Neuronal stem cell (in vitro differentiated cells): ENCODE measurements at regions not wholly inside any gene's neighbourhood (a gene's known extent, or its start where the extent isn't known, plus 50 kb on each side); places are given as distances from the start of the nearest gene placed in this dataset.

Experiments
- DNase-seq: peaks from one replicate; pipeline ENCODE4 v3.0.0-alpha.2; 2013; ENCODE audit warnings: low spot score
- H2AFZ ChIP-seq: one replicate; pipeline ENCODE4 v1.6.1; 2013; ENCODE audit warnings: mild to moderate bottlenecking, low read length, inconsistent platforms
- H2AK5ac ChIP-seq: 2 replicates; pipeline ENCODE4 v1.6.1; 2013; ENCODE audit warnings: low read depth, mild to moderate bottlenecking, inconsistent platforms, low read length, moderate library complexity, mixed read lengths
- H2BK120ac ChIP-seq: 2 replicates; pipeline ENCODE4 v1.6.1; 2013; ENCODE audit warnings: low read depth, mild to moderate bottlenecking, inconsistent platforms, low read length, moderate library complexity, mixed read lengths
- H2BK12ac ChIP-seq: one replicate; pipeline ENCODE4 v1.6.1; 2013; ENCODE audit warnings: low read length, inconsistent platforms
- H2BK15ac ChIP-seq: 2 replicates; pipeline ENCODE4 v1.6.1; 2013; ENCODE audit warnings: mild to moderate bottlenecking, low read length, inconsistent platforms, mixed read lengths
- H2BK5ac ChIP-seq: one replicate; pipeline ENCODE4 v1.6.1; 2013; ENCODE audit warnings: inconsistent platforms, mild to moderate bottlenecking, low read length, moderate library complexity
- H3K14ac ChIP-seq: one replicate; pipeline ENCODE4 v1.6.1; 2013; ENCODE audit warnings: low read length, inconsistent platforms
- H3K18ac ChIP-seq: 2 replicates; pipeline ENCODE4 v1.6.1; 2013; ENCODE audit warnings: low read length, inconsistent platforms
- H3K23ac ChIP-seq: 2 replicates; pipeline ENCODE4 v1.6.1; 2013; ENCODE audit warnings: low read depth, mild to moderate bottlenecking, mixed read lengths, low read length, inconsistent platforms; ENCODE audit not compliant: poor library complexity
- H3K27ac ChIP-seq: replicated peaks from 3 replicates; pipeline ENCODE4 v1.5.1; 2013; ENCODE audit warnings: low read length, inconsistent platforms
- H3K27me3 ChIP-seq, 3 experiments: 2 replicates each; pipeline ENCODE4 v1.6.1; 2013; ENCODE audit warnings: low read length in 3 of 3, mild to moderate bottlenecking in 2 of 3, inconsistent platforms in 1 of 3, low read depth in 1 of 3, mixed read lengths in 1 of 3, moderate library complexity in 1 of 3; ENCODE audit not compliant: control insufficient read depth in 3 of 3, insufficient read depth in 3 of 3
- H3K36me3 ChIP-seq, 2 donors: replicated peaks in 1 of 2; 2 replicates each; pipeline ENCODE4 v1.6.1; 2013; ENCODE audit warnings: low read length in 2 of 2; ENCODE audit not compliant: control insufficient read depth in 2 of 2, insufficient read depth in 2 of 2
- H3K4ac ChIP-seq: 2 replicates; pipeline ENCODE4 v1.6.1; 2013; ENCODE audit warnings: inconsistent platforms, mild to moderate bottlenecking, low read length, moderate library complexity
- H3K4me1 ChIP-seq, 2 donors: 1 replicate in 1 of 2; 2 replicates in 1 of 2; pipeline ENCODE4 v1.6.1; 2013; ENCODE audit warnings: low read length in 2 of 2, low read depth in 1 of 2; ENCODE audit not compliant: control insufficient read depth in 2 of 2, insufficient read depth in 1 of 2
- H3K4me2 ChIP-seq: one replicate; pipeline ENCODE4 v1.6.1; 2013; ENCODE audit warnings: mild to moderate bottlenecking, low read length, inconsistent platforms; ENCODE audit not compliant: insufficient read depth, poor library complexity, severe bottlenecking
- H3K4me3 ChIP-seq, 2 donors: 2 replicates each; pipeline ENCODE4 v1.5.1; 2013; ENCODE audit warnings: low read length in 2 of 2, mild to moderate bottlenecking in 2 of 2, inconsistent platforms in 1 of 2, moderate library complexity in 1 of 2
- H3K79me1 ChIP-seq: one replicate; pipeline ENCODE4 v1.6.1; 2013; ENCODE audit warnings: low read depth, mild to moderate bottlenecking, inconsistent platforms, low read length, moderate library complexity
- H3K9ac ChIP-seq: one replicate; pipeline ENCODE4 v1.6.1; 2013; ENCODE audit warnings: mild to moderate bottlenecking, low read depth, low read length, inconsistent platforms; ENCODE audit not compliant: poor library complexity
- H3K9me3 ChIP-seq, 2 donors: replicated peaks in 1 of 2; 2 replicates each; pipeline versions ENCODE3 to v1.6.1; 2013; ENCODE audit warnings: low read length in 2 of 2, mild to moderate bottlenecking in 2 of 2, inconsistent platforms in 1 of 2, low read depth in 1 of 2, mixed read lengths in 1 of 2, moderate library complexity in 1 of 2; ENCODE audit not compliant: control insufficient read depth in 2 of 2, insufficient read depth in 1 of 2
- H4K8ac ChIP-seq: one replicate; pipeline ENCODE4 v1.6.1; 2013; ENCODE audit warnings: low read depth, mild to moderate bottlenecking, inconsistent platforms, low read length, moderate library complexity
- H4K91ac ChIP-seq: one replicate; pipeline ENCODE4 v1.6.1; 2013; ENCODE audit warnings: low read length, low read depth, mild to moderate bottlenecking, inconsistent platforms; ENCODE audit not compliant: poor library complexity
- WGBS, 2 donors: extraction: QIAGEN DNeasy Blood & Tissue Kit; methylation state at CpG; one replicate each; pipeline ENCODE4 v1.1.7; 2013; ENCODE audit warnings: missing lambda C conversion rate in 2 of 2, mixed read lengths in 1 of 2; ENCODE audit not compliant: insufficient read length in 2 of 2, insufficient replicate concordance in 1 of 2; ENCODE audit errors: extremely low coverage in 2 of 2; 5-methylcytosine and 5-hydroxymethylcytosine counted together

GRCh38 chr2:146984014-146984413 lies 860.8 kb upstream of the ACVR2A start:
- Histone ChIP-seq H3K27me3 (no peaks in the 10 kb centered on the region), H2AFZ (peak overlapping the region; percentile 3), H3K4ac (no peak overlapping the region), H2AK5ac (no peak overlapping the region), H3K79me1 (no peaks in the 10 kb centered on the region), H2BK15ac (no peak overlapping the region), H3K23ac (no peak overlapping the region), H3K9me3 (peaks cover 0 to 2% of the 10 kb centered on the region in 2 donors), H2BK5ac (no peak overlapping the region), H3K14ac (no peak overlapping the region), H4K91ac (no peak overlapping the region), H2BK120ac (no peak overlapping the region), H3K27ac (no peak overlapping the region), H3K4me3 (no peak overlapping the region), H4K8ac (no peak overlapping the region), H2BK12ac (no peak overlapping the region), H3K9ac (no peak overlapping the region), H3K18ac (no peak overlapping the region), H3K4me1 (peaks cover 9 to 13% of the 10 kb centered on the region in 2 donors), H3K4me2 (no peak overlapping the region), H3K36me3 (no peaks in the 10 kb centered on the region)
- no CpG with 5 or more reads among the region's 4 CpGs for WGBS, 2 donors
- DNase-seq, result no peak

DNA sequence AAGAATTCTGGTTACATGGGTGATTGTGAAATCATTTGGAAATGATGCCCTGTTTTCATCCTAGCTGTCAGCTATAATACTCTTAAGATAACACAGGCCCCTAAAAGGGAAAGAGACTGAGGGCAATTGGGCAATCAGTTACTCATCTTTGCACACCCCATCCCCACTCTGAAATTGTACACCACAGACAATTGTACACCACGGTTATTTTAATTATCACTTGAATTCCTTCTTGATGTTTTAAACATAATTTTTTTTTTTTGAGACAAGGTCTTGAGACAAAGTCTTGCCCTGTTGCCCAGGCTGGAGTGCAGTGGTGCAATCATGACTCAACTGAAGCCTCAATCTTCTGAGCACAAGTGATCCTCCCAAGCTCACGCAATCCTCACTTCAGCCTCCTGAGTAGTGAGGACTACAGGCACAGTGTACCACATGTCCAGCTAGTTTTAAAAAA lies 862.4 kb upstream of the ACVR2A start:
- no CpG with 5 or more reads among the region's 2 CpGs for WGBS, 2 donors
- Histone ChIP-seq H2AFZ (no peak overlapping the region), H3K36me3 (no peaks in the 10 kb centered on the region), H3K9me3 (peaks cover 0 to 2% of the 10 kb centered on the region in 2 donors), H2BK15ac (no peak overlapping the region), H3K9ac (no peak overlapping the region), H3K27ac (no peak overlapping the region), H3K27me3 (no peaks in the 10 kb centered on the region), H3K79me1 (no peaks in the 10 kb centered on the region), H2BK120ac (no peak overlapping the region), H3K4me2 (no peak overlapping the region), H3K4ac (no peak overlapping the region), H3K23ac (no peak overlapping the region), H3K18ac (no peak overlapping the region), H4K8ac (no peak overlapping the region), H2BK5ac (no peak overlapping the region), H3K14ac (no peak overlapping the region), H3K4me1 (peaks cover 13 to 22% of the 10 kb centered on the region in 2 donors), H4K91ac (no peak overlapping the region), H2AK5ac (no peak overlapping the region), H2BK12ac (no peak overlapping the region), H3K4me3 (no peak overlapping the region)
- DNase-seq, result no peak

- H3K9ac ChIP-seq, result no peak overlapping the region
- H3K36me3 ChIP-seq, result no peaks in the 10 kb centered on the region
- H3K4me1 ChIP-seq, result peaks cover 13 to 22% of the 10 kb centered on the region in 2 donors
- no peak overlapping the region for H2AFZ ChIP-seq
- H3K4me2 ChIP-seq, result no peak overlapping the region
- H2BK15ac ChIP-seq, result no peak overlapping the region
- no peaks in the 10 kb centered on the region for H3K79me1 ChIP-seq
- H3K4me3 ChIP-seq, result no peak overlapping the region
- no peak overlapping the region for H3K4ac ChIP-seq
- H2BK12ac ChIP-seq, result no peak overlapping the region
- no peaks in the 10 kb centered on the region for H3K27me3 ChIP-seq
- no peak overlapping the region for H4K8ac ChIP-seq
- H3K9me3 ChIP-seq, result peaks cover 0 to 2% of the 10 kb centered on the region in 2 donors
- H2BK5ac ChIP-seq, result no peak overlapping the region
- H2BK120ac ChIP-seq, result no peak overlapping the region
- no peak overlapping the region for H3K23ac ChIP-seq
- no peak overlapping the region for H3K27ac ChIP-seq
- no peak overlapping the region for H3K14ac ChIP-seq
- H2AK5ac ChIP-seq, result no peak overlapping the region
- no peak for DNase-seq
- no peak overlapping the region for H4K91ac ChIP-seq
- no peak overlapping the region for H3K18ac ChIP-seq
Observed at GRCh38 chr2:146981921-146982320, 862.9 kb upstream of the ACVR2A start.

DNA sequence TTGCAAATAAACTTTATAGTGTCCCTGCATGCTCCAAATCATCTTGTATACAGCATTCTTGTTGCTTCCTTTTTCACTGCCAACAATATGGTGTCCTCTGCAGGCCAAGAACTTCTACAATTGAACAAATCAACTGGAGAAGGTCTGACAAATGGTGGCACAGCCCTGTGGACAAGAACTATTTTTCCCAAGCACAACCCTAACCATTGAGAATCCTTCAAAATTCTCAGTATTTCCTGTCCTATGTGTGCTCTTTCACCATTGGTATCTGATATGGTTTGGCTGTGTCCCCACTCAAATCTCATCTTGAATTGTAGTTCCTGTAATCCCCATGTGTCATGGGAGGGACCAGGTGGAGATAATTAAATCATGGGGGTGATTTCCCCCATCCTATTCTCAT lies 865.1 kb upstream of the ACVR2A start:
- no peaks in the 10 kb centered on the region for H3K27me3 ChIP-seq
- no peak overlapping the region for H2BK120ac ChIP-seq
- H4K8ac ChIP-seq, result no peak overlapping the region
- H3K36me3 ChIP-seq, result no peaks in the 10 kb centered on the region
- H2BK12ac ChIP-seq, result no peak overlapping the region
- no peak overlapping the region for H3K4me2 ChIP-seq
- H2BK5ac ChIP-seq, result no peak overlapping the region
- no peak overlapping the region for H3K23ac ChIP-seq
- H3K27ac ChIP-seq, result no peak overlapping the region
- H3K4ac ChIP-seq, result no peak overlapping the region
- H3K4me1 ChIP-seq, result peaks cover 11 to 15% of the 10 kb centered on the region in 2 donors
- H2BK15ac ChIP-seq, result no peak overlapping the region
- no peak overlapping the region for H2AFZ ChIP-seq
- H3K79me1 ChIP-seq, result no peaks in the 10 kb centered on the region
- H3K9me3 ChIP-seq, result peaks cover 0 to 2% of the 10 kb centered on the region in 2 donors
- no peak for DNase-seq
- no peak overlapping the region for H2AK5ac ChIP-seq
- H3K4me3 ChIP-seq, result no peak overlapping the region
- no peak overlapping the region for H3K9ac ChIP-seq
- no peak overlapping the region for H3K14ac ChIP-seq
- H3K18ac ChIP-seq, result no peak overlapping the region
- no peak overlapping the region for H4K91ac ChIP-seq
